HEK293 (cell line): ENCODE measurements at regions not wholly inside any gene's neighbourhood (a gene's known extent, or its start where the extent isn't known, plus 50 kb on each side); places are given as distances from the start of the nearest gene placed in this dataset.

Experiments used
- CTCF ChIP-seq: fragments of 450-650 bp; formaldehyde crosslinking; IDR thresholded peaks from 2 replicates; pipeline ENCODE4 v1.5.1; 2016; ENCODE audit warnings: missing biosample characterization, missing genetic modification characterization
- GLIS2 ChIP-seq: fragments of 450-650 bp; formaldehyde crosslinking; IDR thresholded peaks from 2 replicates; pipeline ENCODE4 v1.5.1; 2016; ENCODE audit warnings: missing biosample characterization, missing genetic modification characterization
- HIC1 ChIP-seq: fragments of 450-650 bp; formaldehyde crosslinking; IDR thresholded peaks from 2 replicates; pipeline ENCODE4 v1.5.1; 2016; ENCODE audit warnings: missing biosample characterization, missing genetic modification characterization
- KLF7 ChIP-seq: fragments of 450-650 bp; formaldehyde crosslinking; IDR thresholded peaks from 2 replicates; pipeline ENCODE4 v1.5.1; 2016; ENCODE audit warnings: missing biosample characterization, missing genetic modification characterization, borderline replicate concordance
- KLF8 ChIP-seq: fragments of 450-650 bp; formaldehyde crosslinking; IDR thresholded peaks from 2 replicates; pipeline ENCODE4 v1.5.1; 2016; ENCODE audit warnings: missing biosample characterization, missing genetic modification characterization
- MEIS1 ChIP-seq: sonication (generic); formaldehyde crosslinking; IDR thresholded peaks from 2 replicates; pipeline ENCODE4 v1.8.1; 2022; ENCODE audit warnings: missing genetic modification reagents, mild to moderate bottlenecking, borderline replicate concordance
- MYNN ChIP-seq: fragments of 450-650 bp; formaldehyde crosslinking; IDR thresholded peaks from 2 replicates; pipeline ENCODE4 v1.5.1; 2016; ENCODE audit warnings: missing biosample characterization, missing genetic modification characterization, borderline replicate concordance
- SALL2 ChIP-seq: fragments of 450-650 bp; formaldehyde crosslinking; IDR thresholded peaks from 2 replicates; pipeline ENCODE4 v1.5.0; 2017; ENCODE audit warnings: missing biosample characterization, mild to moderate bottlenecking, missing genetic modification characterization, borderline replicate concordance
- SETDB1 ChIP-seq: IDR thresholded peaks from one replicate; pipeline ENCODE4 v1.6.1; 2017; ENCODE audit warnings: mild to moderate bottlenecking, low read length, moderate library complexity, mixed read lengths; ENCODE audit not compliant: insufficient read length
- ZBTB17 ChIP-seq: fragments of 450-650 bp; formaldehyde crosslinking; IDR thresholded peaks from 2 replicates; pipeline ENCODE4 v1.5.1; 2016; ENCODE audit warnings: missing biosample characterization, missing genetic modification characterization
- ZEB2 ChIP-seq: fragments of 450-650 bp; formaldehyde crosslinking; IDR thresholded peaks from 2 replicates; pipeline ENCODE4 v1.5.1; 2016; ENCODE audit warnings: missing biosample characterization, missing genetic modification characterization
- ZNF169 ChIP-seq: fragments of 450-650 bp; formaldehyde crosslinking; IDR thresholded peaks from 2 replicates; pipeline ENCODE4 v1.5.1; 2016; ENCODE audit warnings: missing biosample characterization, missing genetic modification characterization
- ZNF174 ChIP-seq: fragments of 450-650 bp; formaldehyde crosslinking; IDR thresholded peaks from 2 replicates; pipeline ENCODE4 v1.5.0; 2017; ENCODE audit warnings: missing biosample characterization, mild to moderate bottlenecking, missing genetic modification characterization
- ZNF19 ChIP-seq: fragments of 450-650 bp; formaldehyde crosslinking; IDR thresholded peaks from 2 replicates; pipeline ENCODE4; 2016; ENCODE audit warnings: missing biosample characterization, missing genetic modification characterization, low read depth
- ZNF214 ChIP-seq: fragments of 450-650 bp; formaldehyde crosslinking; IDR thresholded peaks from 2 replicates; pipeline ENCODE4 v1.5.1; 2017; ENCODE audit warnings: missing biosample characterization, mild to moderate bottlenecking, missing genetic modification characterization, borderline replicate concordance
- ZNF239 ChIP-seq: fragments of 450-650 bp; formaldehyde crosslinking; IDR thresholded peaks from 2 replicates; pipeline ENCODE4 v1.5.1; 2016; ENCODE audit warnings: missing biosample characterization, missing genetic modification characterization
- ZNF26 ChIP-seq: fragments of 450-650 bp; formaldehyde crosslinking; IDR thresholded peaks from 2 replicates; pipeline ENCODE4 v1.5.1; 2016; ENCODE audit warnings: missing biosample characterization, missing genetic modification characterization
- ZNF280D ChIP-seq: fragments of 450-650 bp; formaldehyde crosslinking; IDR thresholded peaks from 2 replicates; pipeline ENCODE4 v1.5.1; 2016; ENCODE audit warnings: missing biosample characterization, missing genetic modification characterization
- ZNF488 ChIP-seq: fragments of 450-650 bp; formaldehyde crosslinking; IDR thresholded peaks from 2 replicates; pipeline ENCODE4 v1.5.1; 2016; ENCODE audit warnings: missing biosample characterization, missing genetic modification characterization
- ZNF521 ChIP-seq: fragments of 450-650 bp; formaldehyde crosslinking; IDR thresholded peaks from 2 replicates; pipeline ENCODE4 v1.5.1; 2017; ENCODE audit warnings: missing biosample characterization, mild to moderate bottlenecking, missing genetic modification characterization
- ZNF561 ChIP-seq: fragments of 450-650 bp; IDR thresholded peaks from 2 replicates; pipeline ENCODE4 v1.5.1; 2018; ENCODE audit warnings: missing biosample characterization, missing genetic modification characterization, borderline replicate concordance
- ZNF677 ChIP-seq: fragments of 450-650 bp; IDR thresholded peaks from 2 replicates; pipeline ENCODE4 v1.5.0; 2018; ENCODE audit warnings: missing biosample characterization, mild to moderate bottlenecking, missing genetic modification characterization, moderate library complexity
- ZNF76 ChIP-seq: fragments of 450-650 bp; formaldehyde crosslinking; IDR thresholded peaks from 2 replicates; pipeline ENCODE4; 2016; ENCODE audit warnings: low read depth, missing biosample characterization, missing genetic modification characterization, borderline replicate concordance

GRCh38 chr17:71180801-71181385, 939.9 kb upstream of the SOX9 start (continued):
- peak; percentile 64 for TF ChIP-seq ZBTB17 (tag by site-specific recombination)
- TF ChIP-seq ZNF214 (tag by site-specific recombination), result no peak
- no peak for TF ChIP-seq HIC1 (tag by site-specific recombination)
- no peak for TF ChIP-seq GLIS2 (tag by site-specific recombination)
- no peak for TF ChIP-seq ZNF280D (tag by site-specific recombination)
- peak; percentile 85; the same call in 1 of the 2 replicates for TF ChIP-seq KLF7 (tag by site-specific recombination)
- no peak for TF ChIP-seq MYNN (tag by site-specific recombination)
- no peak for TF ChIP-seq ZNF677
- TF ChIP-seq ZNF521 (tag by site-specific recombination), result no peak
- no peak for TF ChIP-seq KLF8 (tag by site-specific recombination)
- no peak for TF ChIP-seq CTCF (tag by site-specific recombination)
- peak; percentile 37; the same call in 1 of the 2 replicates for TF ChIP-seq ZEB2 (tag by site-specific recombination)
- TF ChIP-seq ZNF26 (tag by site-specific recombination), result no peak
- TF ChIP-seq SETDB1, result no peak
- TF ChIP-seq ZNF239 (tag by site-specific recombination), result no peak
- TF ChIP-seq ZNF169 (tag by site-specific recombination), result no peak
- no peak for TF ChIP-seq ZNF174 (tag by site-specific recombination)
- peak; percentile 98 for TF ChIP-seq ZNF561
- TF ChIP-seq ZNF488 (tag by site-specific recombination), result no peak
- no peak for TF ChIP-seq SALL2
- TF ChIP-seq ZNF19 (tag by site-specific recombination), result peak; percentile 70; the same call in 1 of the 2 replicates
- TF ChIP-seq MEIS1 (CRISPR knock-in tag), result no peak
- no peak for TF ChIP-seq ZNF76 (tag by site-specific recombination)
- TF ChIP-seq, all 188 proteins: peak for 54
